ENCODE measurements at regions not wholly inside any gene's neighbourhood (a gene's known extent, or its start where the extent isn't known, plus 50 kb on each side); places are given as distances from the start of the nearest gene placed in this dataset.

- DNase-seq: no peak
- no peak overlapping the region for H2AK5ac ChIP-seq (ENCODE audit: insufficient read length, low read length)
- no peak overlapping the region for H4K8ac ChIP-seq (replicated peaks; ENCODE audit: insufficient read length, low read depth, low read length)
- H2BK12ac ChIP-seq (ENCODE audit: insufficient read length, low read depth, low read length): no peak overlapping the region
- WGBS (ENCODE audit: extremely low coverage, insufficient read length, low lambda C conversion rate): no CpG with 5 or more reads among the region's 18 CpGs
- no peak for TF ChIP-seq CTCF (conservative IDR thresholded peaks at IDR 0.05)
- peaks cover 10% of the 10 kb centered on the region; the same call in 1 of the 2 replicates for H3K4me1 ChIP-seq (ENCODE audit: insufficient read depth, low read length)
- no peak overlapping the region for H3K4ac ChIP-seq (ENCODE audit: low read depth, low read length)
- no peak overlapping the region for H3T11ph ChIP-seq (ENCODE audit: low read length)
- H2BK5ac ChIP-seq (ENCODE audit: insufficient read length, low read length): no peak overlapping the region
- H3K18ac ChIP-seq (ENCODE audit: insufficient read length, low read depth, low read length): no peak overlapping the region
- H3K36me3 Mint-ChIP-seq (ENCODE audit: insufficient read depth in 1 of 3, low read depth in 3 of 3): no peaks in the 10 kb centered on the region
- H3K27me3 Mint-ChIP-seq (ENCODE audit: low read depth): no peaks in the 10 kb centered on the region
- no peaks in the 10 kb centered on the region for H3K9me3 Mint-ChIP-seq
- H2BK20ac ChIP-seq (ENCODE audit: low read depth, low read length, poor library complexity, severe bottlenecking): no peak overlapping the region
- no peak overlapping the region for H2AFZ ChIP-seq (ENCODE audit: low read length)
- no peak overlapping the region for H4K91ac ChIP-seq (ENCODE audit: insufficient read length, low read depth, low read length)
- no peak overlapping the region for H3K4me3 Mint-ChIP-seq
- no peaks in the 10 kb centered on the region for H3K23me2 ChIP-seq (ENCODE audit: insufficient read length, low read depth, low read length, poor library complexity, severe bottlenecking)
- no peak overlapping the region for H3K27ac ChIP-seq (ENCODE audit: insufficient read length, low read depth, low read length)
- no peak overlapping the region for H3K14ac ChIP-seq (ENCODE audit: insufficient read depth, low read length)
- no peaks in the 10 kb centered on the region for H3K79me1 ChIP-seq (ENCODE audit: insufficient read depth, low read depth, low read length, poor library complexity, severe bottlenecking)
- H4K20me1 ChIP-seq (ENCODE audit: control insufficient read depth, insufficient read depth, insufficient read length): no peaks in the 10 kb centered on the region
- peak overlapping the region; percentile 23 to 57 (median 50); a peak in 4 of 7 replicates for H3K27ac Mint-ChIP-seq
- H2BK120ac ChIP-seq (ENCODE audit: low read depth, low read length, poor library complexity, severe bottlenecking): no peak overlapping the region
- peaks cover 35 to 36% of the 10 kb centered on the region in 2 experiments for H3K4me1 Mint-ChIP-seq
- H3K27me3 ChIP-seq (ENCODE audit: insufficient read depth, low read length): no peaks in the 10 kb centered on the region
- H3K4me2 ChIP-seq (ENCODE audit: insufficient read depth, insufficient read length, low read length): no peak overlapping the region
- no peak overlapping the region for H3K9ac ChIP-seq (ENCODE audit: extremely low read depth, insufficient read length, low read length)
- no peak overlapping the region for H3K23ac ChIP-seq (ENCODE audit: insufficient read length, low read depth, low read length)
- H3K56ac ChIP-seq (ENCODE audit: insufficient read length, low read depth, low read length): no peak overlapping the region
- no peaks in the 10 kb centered on the region for H3K79me2 ChIP-seq (ENCODE audit: insufficient read depth, low read length)
- H3K9me3 ChIP-seq (ENCODE audit: control insufficient read depth, low read depth, low read length): no peaks in the 10 kb centered on the region
- H2BK15ac ChIP-seq (ENCODE audit: low read depth, low read length): no peak overlapping the region
- no peak overlapping the region for H4K5ac ChIP-seq (ENCODE audit: insufficient read length, low read depth, low read length)
These were observed 163.9 kb upstream of the ZNF217 start for GRCh38 chr20:53757472-53757913.
